ENCODE measurements at regions not wholly inside any gene's neighbourhood (a gene's known extent, or its start where the extent isn't known, plus 50 kb on each side); places are given as distances from the start of the nearest gene placed in this dataset.

- no peaks in the 10 kb centered on the region for H3K36me3 ChIP-seq (ENCODE audit: insufficient read depth, low read length)
- H3K27me3 ChIP-seq (ENCODE audit: insufficient read depth, low read length), result no peaks in the 10 kb centered on the region
- peak; percentile 8 for DNase-seq (ENCODE audit: insufficient read length, low spot score, missing footprints)
- H3K4me1 ChIP-seq (ENCODE audit: insufficient read depth, low read length), result no peaks in the 10 kb centered on the region
- TF ChIP-seq CTCF (IDR thresholded peaks at IDR 0.05; ENCODE audit: extremely low read depth, low read depth, low read length), result no peak
- no peak overlapping the region for H3K4me2 ChIP-seq (ENCODE audit: insufficient read depth, low read length)
- no peaks in the 10 kb centered on the region for H4K20me1 ChIP-seq (ENCODE audit: insufficient read depth, low read length)
- H3K4me3 ChIP-seq (ENCODE audit: insufficient read depth, low read length), result no peak overlapping the region
- no peak overlapping the region for H2AFZ ChIP-seq (ENCODE audit: low read length)
- no peak overlapping the region for H3K27ac ChIP-seq (ENCODE audit: low read depth, low read length)
- H3K9me3 ChIP-seq (ENCODE audit: low read depth, low read length), result peaks cover 6% of the 10 kb centered on the region
- H3K79me2 ChIP-seq (ENCODE audit: insufficient read depth, low read length), result no peaks in the 10 kb centered on the region
These were observed 232.2 kb downstream of the GABRG2 start for GRCh38 chr5:162299793-162300192.

DNA sequence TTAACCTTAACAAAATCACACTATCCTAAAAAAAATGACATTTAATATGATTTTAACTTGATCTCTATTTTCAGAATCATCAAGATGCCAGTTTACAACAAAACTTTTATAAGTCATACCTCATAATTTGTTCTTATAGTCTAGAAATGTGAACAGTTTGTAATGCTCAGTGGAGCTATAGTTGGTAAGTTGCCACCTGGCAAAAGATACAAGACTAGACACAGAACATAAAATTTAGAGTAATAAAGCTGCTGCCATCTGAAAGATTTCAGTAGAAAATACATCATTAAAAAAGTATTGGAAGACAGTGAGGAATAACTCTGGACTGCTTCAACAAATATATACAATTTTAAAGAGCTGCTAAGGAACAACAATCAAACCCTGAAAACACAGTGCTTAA, 233.8 kb downstream of the GABRG2 start:
- no peak overlapping the region for H2AFZ ChIP-seq (ENCODE audit: low read length)
- H3K79me2 ChIP-seq (ENCODE audit: insufficient read depth, low read length), result no peaks in the 10 kb centered on the region
- no peaks in the 10 kb centered on the region for H3K36me3 ChIP-seq (ENCODE audit: insufficient read depth, low read length)
- H3K4me1 ChIP-seq (ENCODE audit: insufficient read depth, low read length), result no peaks in the 10 kb centered on the region
- H3K27me3 ChIP-seq (ENCODE audit: insufficient read depth, low read length), result no peaks in the 10 kb centered on the region
- H4K20me1 ChIP-seq (ENCODE audit: insufficient read depth, low read length), result no peaks in the 10 kb centered on the region
- H3K27ac ChIP-seq (ENCODE audit: low read depth, low read length), result no peak overlapping the region
- TF ChIP-seq CTCF (IDR thresholded peaks at IDR 0.05; ENCODE audit: extremely low read depth, low read depth, low read length), result no peak
- no peak for DNase-seq (ENCODE audit: insufficient read length, low spot score, missing footprints)
- H3K9me3 ChIP-seq (ENCODE audit: low read depth, low read length), result peaks cover 6% of the 10 kb centered on the region
- H3K4me2 ChIP-seq (ENCODE audit: insufficient read depth, low read length), result no peak overlapping the region
- no peak overlapping the region for H3K4me3 ChIP-seq (ENCODE audit: insufficient read depth, low read length)

DNA sequence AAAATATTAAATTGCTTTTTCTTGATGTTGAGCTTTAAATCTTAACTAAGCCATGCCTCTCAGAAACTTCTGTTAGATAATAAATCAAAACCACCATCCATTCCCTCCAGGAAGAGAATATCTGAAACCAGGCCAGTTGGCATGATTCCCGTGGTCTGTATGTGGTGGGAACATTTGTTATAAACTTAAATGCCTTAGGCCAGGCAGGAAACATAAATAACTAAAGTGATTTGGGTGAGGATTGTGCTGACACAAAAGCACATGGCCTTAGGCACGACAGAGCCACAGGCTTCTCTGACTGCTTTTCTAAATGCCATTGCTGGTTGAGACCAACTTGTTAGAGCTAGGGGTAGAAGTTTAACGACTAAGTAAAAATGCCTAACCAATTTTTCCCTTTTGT, 255.9 kb downstream of the GABRG2 start:
- Histone ChIP-seq H3K36me3 (ENCODE audit: insufficient read depth, low read length) (no peaks in the 10 kb centered on the region), H4K20me1 (ENCODE audit: insufficient read depth, low read length) (no peaks in the 10 kb centered on the region), H3K4me1 (ENCODE audit: insufficient read depth, low read length) (no peaks in the 10 kb centered on the region), H3K4me3 (ENCODE audit: insufficient read depth, low read length) (no peak overlapping the region), H3K4me2 (ENCODE audit: insufficient read depth, low read length) (no peak overlapping the region), H3K79me2 (ENCODE audit: insufficient read depth, low read length) (no peaks in the 10 kb centered on the region), H3K27ac (ENCODE audit: low read depth, low read length) (no peak overlapping the region), H2AFZ (ENCODE audit: low read length) (no peak overlapping the region), H3K27me3 (ENCODE audit: insufficient read depth, low read length) (no peaks in the 10 kb centered on the region), H3K9me3 (ENCODE audit: low read depth, low read length) (peaks cover 2% of the 10 kb centered on the region)
- TF ChIP-seq CTCF (IDR thresholded peaks at IDR 0.05; ENCODE audit: extremely low read depth, low read depth, low read length), result no peak
- no peak for DNase-seq (ENCODE audit: insufficient read length, low spot score, missing footprints)

DNA sequence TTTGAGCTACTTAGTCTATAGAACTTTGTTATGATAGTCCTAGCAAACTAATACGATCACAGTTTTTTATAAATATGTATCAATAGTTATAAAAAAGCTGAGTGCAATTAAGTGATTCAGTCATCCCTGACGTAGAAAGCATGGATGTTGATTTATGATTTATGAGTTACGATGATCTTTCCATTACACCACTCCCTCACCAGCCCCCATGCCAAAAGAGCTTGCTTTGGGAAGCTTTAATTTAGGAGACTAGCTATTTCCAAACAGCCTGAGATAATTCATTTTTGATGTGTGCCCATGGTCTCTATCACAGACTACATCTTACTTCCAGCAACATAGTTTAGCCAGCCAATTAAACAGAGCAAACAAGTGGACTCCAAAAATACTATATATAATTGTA, 256.8 kb downstream of the GABRG2 start:
- Histone ChIP-seq H3K36me3 (ENCODE audit: insufficient read depth, low read length) (no peaks in the 10 kb centered on the region), H2AFZ (ENCODE audit: low read length) (no peak overlapping the region), H3K4me3 (ENCODE audit: insufficient read depth, low read length) (no peak overlapping the region), H4K20me1 (ENCODE audit: insufficient read depth, low read length) (no peaks in the 10 kb centered on the region), H3K27me3 (ENCODE audit: insufficient read depth, low read length) (no peaks in the 10 kb centered on the region), H3K9me3 (ENCODE audit: low read depth, low read length) (no peaks in the 10 kb centered on the region), H3K27ac (ENCODE audit: low read depth, low read length) (no peak overlapping the region), H3K79me2 (ENCODE audit: insufficient read depth, low read length) (no peaks in the 10 kb centered on the region), H3K4me2 (ENCODE audit: insufficient read depth, low read length) (no peak overlapping the region), H3K4me1 (ENCODE audit: insufficient read depth, low read length) (no peaks in the 10 kb centered on the region)
- no peak for TF ChIP-seq CTCF (IDR thresholded peaks at IDR 0.05; ENCODE audit: extremely low read depth, low read depth, low read length)
- no peak for DNase-seq (ENCODE audit: insufficient read length, low spot score, missing footprints)

Data from osteoblast (primary cell).